IPS-NIHi7 (cell line): ENCODE measurements at regions not wholly inside any gene's neighbourhood (a gene's known extent, or its start where the extent isn't known, plus 50 kb on each side); places are given as distances from the start of the nearest gene placed in this dataset.
"Not testable (repeated sequence)": the region's sequence is repeated elsewhere in the genome, so short reads cannot be mapped to it uniquely, and the experiment has no call there.

Source experiments
- DNase-seq: peaks from one replicate; pipeline ENCODE4 v3.0.0; 2012; ENCODE audit warnings: mixed read lengths; ENCODE audit errors: extremely low spot score

DNA sequence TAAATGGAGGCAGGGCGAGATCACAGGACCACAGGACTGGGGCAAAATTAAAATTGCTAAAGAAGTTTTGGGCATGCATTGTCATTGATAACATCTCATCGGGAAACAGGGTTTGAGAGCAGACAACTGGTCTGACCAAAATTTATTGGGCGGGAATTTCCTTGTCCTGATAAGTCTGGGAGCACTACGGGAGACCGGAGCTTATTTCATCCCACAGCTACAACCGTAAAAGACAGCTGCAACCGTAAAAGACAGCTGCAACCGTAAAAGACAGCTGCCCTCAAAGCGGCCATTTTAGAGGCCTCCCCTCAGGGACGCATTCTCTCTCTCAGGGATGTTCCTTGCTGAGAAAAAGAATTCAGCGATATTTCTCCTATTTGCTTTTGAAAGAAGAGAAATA lies 170.4 kb upstream of the NPAP1 start:
- not testable (repeated sequence) for DNase-seq

DNA sequence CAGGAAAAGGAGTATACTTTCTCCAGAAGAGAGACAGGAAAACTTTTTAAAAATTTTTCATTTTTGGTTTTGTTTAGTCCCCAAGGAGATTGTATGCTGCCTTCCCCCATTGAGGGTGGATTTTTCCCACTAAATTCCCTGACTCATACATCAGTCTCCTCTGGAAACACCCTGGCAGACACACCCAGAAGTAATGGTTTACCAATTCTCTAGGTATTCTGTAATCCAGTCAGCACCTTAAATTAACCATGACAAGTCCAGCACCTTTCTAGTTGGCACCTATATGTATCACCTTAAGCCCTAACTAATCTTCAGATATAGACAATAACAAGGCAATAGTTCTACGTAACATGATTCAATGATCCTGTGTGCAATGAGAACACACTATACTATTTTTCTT lies 165.9 kb upstream of the NPAP1 start:
- not testable (repeated sequence) for DNase-seq

DNA sequence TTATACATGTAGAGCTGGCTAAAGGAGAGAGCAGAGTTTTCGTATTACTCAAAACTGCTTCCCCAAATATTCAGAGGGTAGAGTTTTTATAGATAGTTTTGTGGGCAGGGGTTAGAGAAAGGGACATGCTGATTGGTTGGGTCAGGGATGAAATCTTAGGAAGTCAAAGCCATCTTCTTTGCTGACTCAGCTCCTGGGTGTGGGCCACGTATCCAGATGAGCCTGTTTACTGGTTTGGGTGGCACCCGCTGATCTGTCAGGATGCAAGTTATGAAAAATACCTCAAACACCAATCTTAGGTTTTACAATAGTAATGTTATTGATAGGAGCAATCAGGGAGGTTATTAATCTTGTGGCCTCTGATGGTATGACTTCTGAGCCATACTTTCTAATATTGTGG lies 164.0 kb upstream of the NPAP1 start:
- not testable (repeated sequence) for DNase-seq

DNA sequence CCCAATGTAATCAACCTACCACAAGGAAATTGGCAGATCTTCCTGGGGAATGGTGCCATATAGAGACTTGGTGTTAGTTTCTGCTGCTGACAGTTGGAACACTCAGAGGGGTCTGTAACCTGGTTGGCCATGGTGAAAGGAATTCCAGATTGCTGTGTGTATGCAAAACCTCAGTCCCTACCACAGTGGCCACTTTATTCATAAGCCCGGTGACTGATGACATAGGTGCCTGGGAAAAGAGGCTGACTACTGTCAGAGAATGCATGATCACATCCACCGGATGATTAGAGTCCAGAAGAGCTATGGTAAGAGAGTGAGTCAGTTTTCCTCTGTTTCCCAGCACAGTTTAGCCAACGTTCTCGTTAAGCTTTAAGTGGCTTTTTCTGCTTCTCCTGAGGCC lies 156.8 kb upstream of the NPAP1 start:
- not testable (repeated sequence) for DNase-seq

DNA sequence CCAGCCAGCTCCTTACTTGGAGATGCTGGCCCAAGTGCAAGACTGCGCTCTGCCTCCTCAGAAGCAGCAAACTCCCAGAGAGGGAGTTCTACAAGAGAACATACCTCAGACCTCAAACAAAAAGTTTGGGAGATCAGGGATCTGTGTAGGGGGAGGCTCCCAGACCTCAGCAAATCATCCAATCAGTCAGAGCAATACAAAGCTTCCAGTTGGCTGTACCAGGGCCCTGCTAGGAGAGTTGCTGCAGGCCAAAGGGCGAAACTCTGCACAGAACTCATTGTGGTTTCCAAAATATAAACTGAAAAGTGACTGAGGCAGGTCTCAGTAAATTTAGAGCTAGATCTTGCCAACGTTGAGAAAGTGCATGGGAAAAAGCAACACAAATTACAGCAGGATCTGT lies 144.3 kb upstream of the NPAP1 start:
- DNase-seq = not testable (repeated sequence)

DNA sequence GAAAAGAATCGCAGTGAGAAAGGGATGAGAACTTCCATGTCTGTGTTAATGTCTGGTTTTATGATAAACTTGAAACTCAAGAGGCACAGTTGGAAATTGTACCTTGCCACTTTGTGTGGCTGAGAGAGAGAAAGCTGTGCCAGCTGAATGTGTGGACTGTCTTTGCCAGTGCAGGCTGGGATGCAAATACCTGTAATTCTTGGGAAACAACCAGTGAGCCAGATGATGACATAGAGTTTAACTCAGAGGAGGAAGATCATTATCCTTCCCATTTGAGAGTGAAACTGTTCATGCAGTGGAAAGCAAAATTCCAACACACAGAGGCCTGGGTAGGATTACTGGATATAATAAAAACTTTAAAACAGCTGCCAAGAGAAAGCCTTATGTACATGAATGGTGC lies 141.5 kb upstream of the NPAP1 start:
- DNase-seq = not testable (repeated sequence)

DNA sequence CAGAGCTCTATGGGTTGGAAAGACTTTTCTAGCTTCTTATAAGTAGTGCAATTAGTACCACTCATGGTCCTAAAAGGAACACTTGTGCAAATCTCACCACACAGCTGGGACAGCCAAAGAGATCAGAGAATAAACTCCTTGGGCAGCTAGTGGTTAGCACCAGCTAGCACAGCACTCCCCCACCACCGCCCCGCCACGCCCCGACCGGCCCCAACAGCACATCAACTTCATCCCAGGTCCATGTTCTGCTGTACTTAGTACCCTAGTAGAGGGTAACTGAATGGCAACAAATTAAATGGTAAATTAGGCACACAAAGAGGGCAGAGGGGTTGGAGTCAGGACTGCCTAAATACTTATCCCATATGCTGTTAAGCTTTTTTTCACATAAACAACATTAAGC lies 118.3 kb upstream of the NPAP1 start:
- DNase-seq = not testable (repeated sequence)

DNA sequence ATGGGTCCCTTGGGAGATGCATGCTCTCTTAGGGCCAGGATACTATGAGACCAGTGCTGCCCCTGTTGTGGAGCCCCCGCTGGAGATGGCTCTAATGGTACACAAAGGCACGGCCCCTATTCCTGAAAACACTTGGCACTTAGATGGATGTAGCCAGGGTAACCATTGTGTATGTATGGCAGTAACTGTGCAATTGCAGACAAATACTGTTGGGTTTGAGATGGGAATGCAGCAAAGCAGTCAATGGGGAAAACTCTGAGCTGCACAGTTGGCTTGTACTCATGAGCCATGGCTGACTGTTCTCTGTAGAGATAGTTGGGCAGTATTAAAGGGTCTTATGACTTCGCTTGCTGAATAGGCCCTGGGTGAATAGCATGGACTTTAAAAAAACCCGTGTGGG lies 67.9 kb upstream of the NPAP1 start:
- DNase-seq = no peak

DNA sequence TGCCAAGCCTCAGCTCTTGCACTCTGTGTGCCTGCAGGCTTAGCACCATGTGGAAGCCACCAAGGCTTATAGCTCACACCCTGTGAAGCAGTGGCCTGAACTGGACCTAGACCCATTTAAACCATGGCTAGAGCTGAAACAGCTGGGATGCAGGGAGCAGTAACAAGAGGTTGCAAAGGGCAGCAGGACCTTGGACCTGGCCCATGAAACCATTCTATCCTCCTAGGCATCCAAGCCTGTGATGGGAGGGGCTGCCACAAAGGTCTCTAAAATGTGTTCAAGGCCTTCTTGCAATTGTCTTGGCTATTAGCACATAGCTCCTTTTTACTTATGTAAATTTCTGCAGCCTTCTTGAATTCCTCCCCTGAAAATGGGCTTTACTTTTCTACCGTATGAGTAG lies 57.9 kb upstream of the NPAP1 start:
- DNase-seq = no peak

DNA sequence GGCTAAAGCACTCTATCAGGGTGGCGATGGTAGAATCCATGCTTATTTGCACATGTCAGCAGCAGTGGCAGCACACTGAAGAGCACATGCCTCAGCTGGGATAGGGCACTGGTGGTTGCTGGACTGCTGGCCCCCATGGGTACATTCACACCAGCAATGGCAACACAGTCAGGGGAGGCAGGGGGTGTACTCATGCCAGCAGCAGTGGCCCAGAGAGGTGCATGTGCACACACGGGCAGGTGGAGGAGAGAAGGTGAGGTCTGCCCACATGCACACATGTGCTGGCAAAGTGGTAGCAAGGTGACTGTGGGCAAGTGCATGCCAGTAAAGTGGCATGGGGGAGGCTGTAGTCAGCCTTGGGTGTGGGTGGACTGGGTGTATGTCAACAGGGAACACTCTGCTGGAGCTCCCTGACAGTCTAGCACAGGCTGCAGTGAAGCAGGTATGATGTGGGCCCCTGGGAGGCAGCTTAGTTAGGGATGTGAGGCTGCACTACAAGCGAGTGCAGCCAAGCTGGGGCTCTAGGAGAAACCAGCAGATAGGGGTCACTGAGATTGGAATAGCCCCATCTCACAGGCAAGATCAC lies 53.9 kb upstream of the NPAP1 start:
- DNase-seq = no peak
